ENCODE measurements at regions not wholly inside any gene's neighbourhood (a gene's known extent, or its start where the extent isn't known, plus 50 kb on each side); places are given as distances from the start of the nearest gene placed in this dataset.

DNA sequence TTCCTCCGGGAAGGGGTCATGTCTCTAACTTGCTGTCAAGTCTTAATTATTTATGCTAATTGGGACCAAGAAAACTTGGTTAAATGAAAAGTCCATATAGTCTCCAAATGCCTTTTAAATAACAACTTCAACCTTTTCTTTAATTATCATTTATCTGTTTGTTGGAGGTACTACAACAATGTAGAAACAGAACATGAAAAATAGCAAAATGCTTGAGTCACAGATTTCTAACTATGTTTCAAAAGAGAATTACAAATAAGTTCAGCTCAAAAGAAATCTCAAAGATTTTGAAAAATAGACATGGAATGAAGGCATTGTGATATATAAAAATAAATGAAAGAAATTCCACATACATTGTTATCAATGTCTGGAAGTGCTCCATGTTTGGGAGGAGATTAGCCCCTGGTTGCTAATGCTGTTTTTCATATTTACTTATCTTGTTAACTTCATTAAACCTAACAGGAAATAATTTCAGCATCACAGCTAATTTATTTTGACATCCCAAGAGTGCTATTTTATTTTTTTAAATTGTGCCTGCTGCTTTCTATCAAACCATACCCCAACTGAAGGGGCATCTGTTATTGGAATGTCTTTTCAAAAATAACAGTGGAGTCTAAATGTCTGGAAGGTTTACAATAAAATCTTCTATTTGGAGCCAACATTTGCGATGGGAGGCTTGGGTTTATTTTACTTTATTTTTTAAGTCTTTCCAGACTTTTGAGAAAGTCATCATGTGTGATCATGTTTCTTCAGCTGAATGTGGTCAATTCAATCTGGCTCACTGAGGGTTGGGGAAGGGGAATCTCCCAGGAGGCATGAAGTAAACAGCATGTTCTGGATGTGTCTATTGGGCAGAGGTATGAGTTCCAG lies 53.1 kb upstream of the ANKRD55 start:
- no peak for DNase-seq

DNA sequence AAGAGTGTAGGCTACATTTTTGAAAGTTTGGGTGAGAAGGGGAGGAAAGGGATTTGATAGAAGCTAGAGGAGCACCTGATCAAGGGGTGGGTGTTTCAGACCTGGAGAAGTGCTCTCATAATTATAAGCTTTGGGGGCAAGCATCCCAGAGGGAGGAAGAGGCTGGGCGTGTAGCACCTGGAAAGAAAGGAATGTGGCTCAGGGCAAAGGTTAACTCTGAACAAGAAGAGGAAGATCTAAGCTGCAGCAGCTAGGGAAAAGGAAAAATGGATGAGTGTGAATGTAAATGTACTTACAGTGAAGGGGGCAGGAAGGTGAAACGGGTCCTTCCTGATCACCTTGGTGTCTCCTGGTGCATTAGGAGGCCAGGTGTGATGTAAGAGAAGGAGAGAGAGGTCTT lies 49.8 kb upstream of the ANKRD55 start:
- no peak for DNase-seq

Measured in CD4-positive, alpha-beta T cell treated with Interleukin-6 for 4 hours (primary cell).